Keratinocyte (primary cell): ENCODE measurements at regions not wholly inside any gene's neighbourhood (a gene's known extent, or its start where the extent isn't known, plus 50 kb on each side); places are given as distances from the start of the nearest gene placed in this dataset.
"Not testable (repeated sequence)": the region's sequence is repeated elsewhere in the genome, so short reads cannot be mapped to it uniquely, and the experiment has no call there.

Source experiments
- DNase-seq: peaks from one replicate; pipeline ENCODE4 v3.0.0-alpha.2; 2011; ENCODE audit warnings: low read depth, missing footprints, low spot score
- FAIRE-seq: peaks from 2 replicates; lab custom pipeline; 2011; peaks lifted over from hg19 to GRCh38; lab: Jason Lieb, UNC
- H2AFZ ChIP-seq: 2 replicates; pipeline ENCODE4 v1.6.0; 2012; ENCODE audit warnings: low read length, control low read depth, inconsistent platforms; ENCODE audit not compliant: control insufficient read depth
- H3K27ac ChIP-seq: 2 replicates; pipeline ENCODE4 v1.5.1; 2011; ENCODE audit warnings: low read length; ENCODE audit not compliant: control insufficient read depth, insufficient read depth
- H3K27me3 ChIP-seq: 3 replicates; pipeline ENCODE4 v1.6.0; 2011; ENCODE audit warnings: low read length; ENCODE audit not compliant: control insufficient read depth, insufficient read depth; ENCODE audit errors: extremely low read depth
- H3K36me3 ChIP-seq, 2 experiments: 2 replicates in 1 of 2; 3 replicates in 1 of 2; pipeline ENCODE4 v1.5.1; 2011; ENCODE audit warnings: low read length in 2 of 2, mild to moderate bottlenecking in 1 of 2; ENCODE audit not compliant: control insufficient read depth in 2 of 2, insufficient read depth in 2 of 2; ENCODE audit errors: extremely low read depth in 1 of 2
- H3K4me1 ChIP-seq: 3 replicates; pipeline ENCODE4 v1.5.1; 2011; ENCODE audit warnings: low read length; ENCODE audit not compliant: control insufficient read depth, insufficient read depth; ENCODE audit errors: extremely low read depth
- H3K4me2 ChIP-seq: 3 replicates; pipeline ENCODE4 v1.6.0; 2011; ENCODE audit warnings: low read depth, low read length; ENCODE audit not compliant: control insufficient read depth, insufficient read depth; ENCODE audit errors: extremely low read depth
- H3K4me3 ChIP-seq, 3 experiments: fragments of 200-600 bp in 1 of 3; sonication (generic) in 1 of 3; 2 replicates in 2 of 3; 3 replicates in 1 of 3; pipeline ENCODE4 v1.5.1; 2011 to 2016; ENCODE audit warnings: low read length in 3 of 3, mild to moderate bottlenecking in 3 of 3, control low read depth in 2 of 3, inconsistent platforms in 1 of 3, low read depth in 1 of 3, mixed read lengths in 1 of 3, mixed run types in 1 of 3, moderate library complexity in 1 of 3; ENCODE audit not compliant: control insufficient read depth in 2 of 3, insufficient read depth in 2 of 3; ENCODE audit errors: extremely low read depth in 1 of 3
- H3K79me2 ChIP-seq: 2 replicates; pipeline ENCODE4 v1.6.0; 2012; ENCODE audit warnings: low read length; ENCODE audit not compliant: control insufficient read depth, insufficient read depth
- H3K9ac ChIP-seq: 3 replicates; pipeline ENCODE4 v1.6.0; 2011; ENCODE audit warnings: low read length; ENCODE audit not compliant: control insufficient read depth, insufficient read depth; ENCODE audit errors: extremely low read depth
- H3K9me1 ChIP-seq: 3 replicates; pipeline ENCODE4 v1.6.0; 2011; ENCODE audit warnings: low read length; ENCODE audit not compliant: control insufficient read depth, insufficient read depth; ENCODE audit errors: extremely low read depth
- H3K9me3 ChIP-seq: 2 replicates; pipeline ENCODE4 v1.5.1; 2012; ENCODE audit warnings: low read depth, low read length; ENCODE audit not compliant: control insufficient read depth
- H4K20me1 ChIP-seq: 3 replicates; pipeline ENCODE4 v1.6.0; 2011; ENCODE audit warnings: low read length; ENCODE audit not compliant: control insufficient read depth, insufficient read depth; ENCODE audit errors: extremely low read depth
- CTCF ChIP-seq, 3 experiments: IDR thresholded peaks in 1 of 3; conservative IDR thresholded peaks in 1 of 3; optimal IDR thresholded peaks in 1 of 3; 2 replicates in 2 of 3; 3 replicates in 1 of 3; pipeline versions ENCODE3 to v1.5.1; 2011; ENCODE audit warnings: low read length in 3 of 3, mild to moderate bottlenecking in 3 of 3, moderate library complexity in 2 of 3, control low read depth in 1 of 3, inconsistent platforms in 1 of 3; ENCODE audit not compliant: insufficient read depth in 2 of 3; ENCODE audit errors: extremely low read depth in 1 of 3
- EZH2 ChIP-seq: IDR thresholded peaks from one replicate; pipeline ENCODE4 v1.6.1; 2012; ENCODE audit warnings: inconsistent platforms, mild to moderate bottlenecking, low read length, moderate library complexity
- dilution Hi-C: fragments of 300-500 bp; cut with MboI; formaldehyde crosslinking; loops from one replicate; pipeline ENCODE4 v1.7.0; 2020; ENCODE audit warnings: low sequenced_read_pairs; ENCODE audit not compliant: extremely low pct_ligation_motif_present

GRCh38 chr13:89076622-89077021 lies 1405.5 kb downstream of the SLITRK5 start:
- Histone ChIP-seq H2AFZ (no peak overlapping the region), H3K9ac (no peak overlapping the region), H3K36me3 (no peaks in the 10 kb centered on the region), H3K9me3 (no peaks in the 10 kb centered on the region), H3K4me1 (no peaks in the 10 kb centered on the region), H3K27ac (no peak overlapping the region), H3K27me3 (no peaks in the 10 kb centered on the region), H3K79me2 (no peaks in the 10 kb centered on the region), H3K9me1 (no peaks in the 10 kb centered on the region), H4K20me1 (no peaks in the 10 kb centered on the region), H3K4me3 (no peak overlapping the region), H3K4me2 (no peak overlapping the region)
- no peak for TF ChIP-seq CTCF (optimal IDR thresholded peaks at IDR 0.05 in 1 of 3, IDR thresholded peaks at IDR 0.05 in 1 of 3, conservative IDR thresholded peaks at IDR 0.05 in 1 of 3; ENCODE audit: extremely low read depth in 1 of 3, insufficient read depth in 2 of 3, low read length in 3 of 3)
- TF ChIP-seq EZH2 = no peak
- no peak for FAIRE-seq
- dilution Hi-C loops = no loop called here
- no peak for DNase-seq

- no peaks in the 10 kb centered on the region for H3K9me3 ChIP-seq
- FAIRE-seq = no peak
- no peak for DNase-seq
- no peaks in the 10 kb centered on the region for H3K36me3 ChIP-seq
- no peaks in the 10 kb centered on the region for H3K27me3 ChIP-seq
- dilution Hi-C loops = no loop called here
- no peaks in the 10 kb centered on the region for H3K4me1 ChIP-seq
- no peak overlapping the region for H3K27ac ChIP-seq
- H3K4me3 ChIP-seq = no peak overlapping the region
- H4K20me1 ChIP-seq = no peaks in the 10 kb centered on the region
- H3K4me2 ChIP-seq = no peak overlapping the region
- H3K9ac ChIP-seq = no peak overlapping the region
- H3K9me1 ChIP-seq = no peaks in the 10 kb centered on the region
- TF ChIP-seq CTCF (optimal IDR thresholded peaks at IDR 0.05 in 1 of 3, IDR thresholded peaks at IDR 0.05 in 1 of 3, conservative IDR thresholded peaks at IDR 0.05 in 1 of 3; ENCODE audit: extremely low read depth in 1 of 3, insufficient read depth in 2 of 3, low read length in 3 of 3) (no peak), EZH2 (no peak)
- no peaks in the 10 kb centered on the region for H3K79me2 ChIP-seq
- H2AFZ ChIP-seq = no peak overlapping the region
Measured at GRCh38 chr13:89082623-89083022, 1411.5 kb downstream of the SLITRK5 start.

GRCh38 chr13:89088107-89088506 lies 1416.9 kb downstream of the SLITRK5 start:
- H3K4me1 ChIP-seq, H3K9me1 ChIP-seq, H3K79me2 ChIP-seq, H3K9ac ChIP-seq, H3K36me3 ChIP-seq, H3K9me3 ChIP-seq, H2AFZ ChIP-seq, H3K4me2 ChIP-seq, H4K20me1 ChIP-seq, H3K4me3 ChIP-seq, dilution Hi-C loops, H3K27ac ChIP-seq, DNase-seq, H3K27me3 ChIP-seq, FAIRE-seq: not testable (repeated sequence)
